ENCODE measurements at regions not wholly inside any gene's neighbourhood (a gene's known extent, or its start where the extent isn't known, plus 50 kb on each side); places are given as distances from the start of the nearest gene placed in this dataset.

DNA sequence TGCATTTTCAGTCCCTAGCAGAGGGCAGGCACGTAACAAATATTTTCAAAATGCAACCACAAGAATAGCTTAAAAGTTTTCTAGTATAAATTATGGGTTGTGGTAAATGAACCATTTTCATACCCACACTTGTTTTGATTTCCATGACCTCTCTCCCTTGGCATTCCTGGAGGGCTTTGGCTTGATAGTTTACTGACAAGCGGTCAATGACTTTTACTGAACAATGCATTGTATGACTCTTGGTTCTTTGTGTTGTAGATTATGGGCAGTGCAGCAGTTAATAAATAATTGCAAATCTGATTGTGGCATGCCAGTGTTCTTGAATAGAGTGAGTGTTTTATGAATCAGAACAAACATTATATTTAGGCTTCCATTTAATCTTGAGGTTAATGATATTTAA, 285.2 kb upstream of the ARX start:
- Histone ChIP-seq H3K9ac (ENCODE audit: control insufficient read depth, extremely low read depth, insufficient read depth, low read length) (no peak overlapping the region), H3K9me3 (ENCODE audit: control insufficient read depth, low read depth, low read length) (no peaks in the 10 kb centered on the region), H4K20me1 (ENCODE audit: control insufficient read depth, extremely low read depth, insufficient read depth, low read length) (no peaks in the 10 kb centered on the region), H3K9me1 (ENCODE audit: control insufficient read depth, extremely low read depth, insufficient read depth, low read length) (no peaks in the 10 kb centered on the region), H3K4me2 (ENCODE audit: control insufficient read depth, extremely low read depth, insufficient read depth, low read depth, low read length) (no peak overlapping the region), H3K4me3 (ENCODE audit: control insufficient read depth in 2 of 3, extremely low read depth in 1 of 3, insufficient read depth in 2 of 3, low read depth in 1 of 3, low read length in 3 of 3) (no peak overlapping the region), H3K27ac (ENCODE audit: control insufficient read depth, insufficient read depth, low read length) (no peak overlapping the region), H2AFZ (ENCODE audit: control insufficient read depth, low read length) (no peak overlapping the region), H3K27me3 (ENCODE audit: control insufficient read depth, extremely low read depth, insufficient read depth, low read length) (no peaks in the 10 kb centered on the region), H3K79me2 (ENCODE audit: control insufficient read depth, insufficient read depth, low read length) (no peaks in the 10 kb centered on the region), H3K36me3 (ENCODE audit: control insufficient read depth in 2 of 2, extremely low read depth in 1 of 2, insufficient read depth in 2 of 2, low read length in 2 of 2) (no peaks in the 10 kb centered on the region), H3K4me1 (ENCODE audit: control insufficient read depth, extremely low read depth, insufficient read depth, low read length) (no peaks in the 10 kb centered on the region)
- no peak for DNase-seq (ENCODE audit: low read depth, low spot score)
- FAIRE-seq, result no peak
- dilution Hi-C loops (cut with MboI; ENCODE audit: extremely low pct_ligation_motif_present, low sequenced_read_pairs), result no loop called here
- TF ChIP-seq, protein P1, sequence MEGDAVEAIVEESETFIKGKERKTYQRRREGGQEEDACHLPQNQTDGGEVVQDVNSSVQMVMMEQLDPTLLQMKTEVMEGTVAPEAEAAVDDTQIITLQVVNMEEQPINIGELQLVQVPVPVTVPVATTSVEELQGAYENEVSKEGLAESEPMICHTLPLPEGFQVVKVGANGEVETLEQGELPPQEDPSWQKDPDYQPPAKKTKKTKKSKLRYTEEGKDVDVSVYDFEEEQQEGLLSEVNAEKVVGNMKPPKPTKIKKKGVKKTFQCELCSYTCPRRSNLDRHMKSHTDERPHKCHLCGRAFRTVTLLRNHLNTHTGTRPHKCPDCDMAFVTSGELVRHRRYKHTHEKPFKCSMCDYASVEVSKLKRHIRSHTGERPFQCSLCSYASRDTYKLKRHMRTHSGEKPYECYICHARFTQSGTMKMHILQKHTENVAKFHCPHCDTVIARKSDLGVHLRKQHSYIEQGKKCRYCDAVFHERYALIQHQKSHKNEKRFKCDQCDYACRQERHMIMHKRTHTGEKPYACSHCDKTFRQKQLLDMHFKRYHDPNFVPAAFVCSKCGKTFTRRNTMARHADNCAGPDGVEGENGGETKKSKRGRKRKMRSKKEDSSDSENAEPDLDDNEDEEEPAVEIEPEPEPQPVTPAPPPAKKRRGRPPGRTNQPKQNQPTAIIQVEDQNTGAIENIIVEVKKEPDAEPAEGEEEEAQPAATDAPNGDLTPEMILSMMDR (optimal IDR thresholded peaks at IDR 0.05 in 1 of 3, IDR thresholded peaks at IDR 0.05 in 1 of 3, conservative IDR thresholded peaks at IDR 0.05 in 1 of 3; ENCODE audit: extremely low read depth in 1 of 3, insufficient read depth in 2 of 3, low read length in 3 of 3), result no peak
- TF ChIP-seq EZH2 (IDR thresholded peaks at IDR 0.05; ENCODE audit: low read length), result no peak

DNA sequence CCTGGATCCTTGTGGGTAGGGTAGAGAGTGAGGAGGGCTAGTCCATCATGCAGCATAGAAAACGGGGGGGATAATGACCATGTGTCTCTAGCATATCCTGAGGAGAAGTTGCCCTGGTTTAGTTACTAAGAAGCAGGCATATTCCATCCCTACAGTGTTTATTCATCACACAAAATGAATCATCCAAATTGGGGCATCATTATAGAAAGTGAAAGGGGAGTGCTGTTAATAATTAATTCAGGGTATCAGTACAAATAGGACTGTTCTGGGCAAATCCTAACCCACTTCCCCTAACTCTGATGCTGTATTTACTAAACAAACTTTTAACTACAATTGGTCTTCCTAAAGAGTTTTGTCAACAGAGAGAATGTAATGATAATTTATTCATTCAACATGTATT, 281.1 kb upstream of the ARX start:
- dilution Hi-C loops (cut with MboI; ENCODE audit: extremely low pct_ligation_motif_present, low sequenced_read_pairs), result no loop called here
- H3K9me1 ChIP-seq (ENCODE audit: control insufficient read depth, extremely low read depth, insufficient read depth, low read length), result no peaks in the 10 kb centered on the region
- no peaks in the 10 kb centered on the region for H3K27me3 ChIP-seq (ENCODE audit: control insufficient read depth, extremely low read depth, insufficient read depth, low read length)
- no peak overlapping the region for H3K27ac ChIP-seq (ENCODE audit: control insufficient read depth, insufficient read depth, low read length)
- no peaks in the 10 kb centered on the region for H4K20me1 ChIP-seq (ENCODE audit: control insufficient read depth, extremely low read depth, insufficient read depth, low read length)
- no peaks in the 10 kb centered on the region for H3K9me3 ChIP-seq (ENCODE audit: control insufficient read depth, low read depth, low read length)
- FAIRE-seq, result no peak
- no peaks in the 10 kb centered on the region for H3K4me1 ChIP-seq (ENCODE audit: control insufficient read depth, extremely low read depth, insufficient read depth, low read length)
- no peak overlapping the region for H2AFZ ChIP-seq (ENCODE audit: control insufficient read depth, low read length)
- TF ChIP-seq, protein P1 (optimal IDR thresholded peaks at IDR 0.05 in 1 of 3, IDR thresholded peaks at IDR 0.05 in 1 of 3, conservative IDR thresholded peaks at IDR 0.05 in 1 of 3; ENCODE audit: extremely low read depth in 1 of 3, insufficient read depth in 2 of 3, low read length in 3 of 3), result no peak
- TF ChIP-seq EZH2 (IDR thresholded peaks at IDR 0.05; ENCODE audit: low read length), result no peak
- H3K36me3 ChIP-seq (ENCODE audit: control insufficient read depth in 2 of 2, extremely low read depth in 1 of 2, insufficient read depth in 2 of 2, low read length in 2 of 2), result no peaks in the 10 kb centered on the region
- no peaks in the 10 kb centered on the region for H3K79me2 ChIP-seq (ENCODE audit: control insufficient read depth, insufficient read depth, low read length)
- no peak overlapping the region for H3K9ac ChIP-seq (ENCODE audit: control insufficient read depth, extremely low read depth, insufficient read depth, low read length)
- no peak overlapping the region for H3K4me2 ChIP-seq (ENCODE audit: control insufficient read depth, extremely low read depth, insufficient read depth, low read depth, low read length)
- no peak overlapping the region for H3K4me3 ChIP-seq (ENCODE audit: control insufficient read depth in 2 of 3, extremely low read depth in 1 of 3, insufficient read depth in 2 of 3, low read depth in 1 of 3, low read length in 3 of 3)
- no peak for DNase-seq (ENCODE audit: low read depth, low spot score)
